ENCODE measurements at regions not wholly inside any gene's neighbourhood (a gene's known extent, or its start where the extent isn't known, plus 50 kb on each side); places are given as distances from the start of the nearest gene placed in this dataset.

- H3K27me3 Mint-ChIP-seq (ENCODE audit: low read depth in 3 of 3): no peaks in the 10 kb centered on the region
These were observed 239.1 kb upstream of the SGO1 start for GRCh38 chr3:20425138-20425537.

GRCh38 chr3:20424086-20424485 is 238.1 kb upstream of the SGO1 start:
- TF ChIP-seq, protein P1, sequence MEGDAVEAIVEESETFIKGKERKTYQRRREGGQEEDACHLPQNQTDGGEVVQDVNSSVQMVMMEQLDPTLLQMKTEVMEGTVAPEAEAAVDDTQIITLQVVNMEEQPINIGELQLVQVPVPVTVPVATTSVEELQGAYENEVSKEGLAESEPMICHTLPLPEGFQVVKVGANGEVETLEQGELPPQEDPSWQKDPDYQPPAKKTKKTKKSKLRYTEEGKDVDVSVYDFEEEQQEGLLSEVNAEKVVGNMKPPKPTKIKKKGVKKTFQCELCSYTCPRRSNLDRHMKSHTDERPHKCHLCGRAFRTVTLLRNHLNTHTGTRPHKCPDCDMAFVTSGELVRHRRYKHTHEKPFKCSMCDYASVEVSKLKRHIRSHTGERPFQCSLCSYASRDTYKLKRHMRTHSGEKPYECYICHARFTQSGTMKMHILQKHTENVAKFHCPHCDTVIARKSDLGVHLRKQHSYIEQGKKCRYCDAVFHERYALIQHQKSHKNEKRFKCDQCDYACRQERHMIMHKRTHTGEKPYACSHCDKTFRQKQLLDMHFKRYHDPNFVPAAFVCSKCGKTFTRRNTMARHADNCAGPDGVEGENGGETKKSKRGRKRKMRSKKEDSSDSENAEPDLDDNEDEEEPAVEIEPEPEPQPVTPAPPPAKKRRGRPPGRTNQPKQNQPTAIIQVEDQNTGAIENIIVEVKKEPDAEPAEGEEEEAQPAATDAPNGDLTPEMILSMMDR (IDR thresholded peaks at IDR 0.05): no peak
- Mint-ChIP-seq H3K36me3 (no peaks in the 10 kb centered on the region), H3K9me3 (peaks cover 0 to 8% (median 4%) of the 10 kb centered on the region in 7 donors), H3K4me1 (no peaks in the 10 kb centered on the region), H3K4me3 (no peak overlapping the region), H3K27me3 (ENCODE audit: low read depth in 3 of 3) (no peaks in the 10 kb centered on the region), H3K27ac (no peak overlapping the region)
- Histone ChIP-seq H3K27ac (ENCODE audit: low read depth in 1 of 2, low read length in 2 of 2) (no peak overlapping the region), H3K4me3 (replicated peaks in 1 of 3; ENCODE audit: low read depth in 2 of 3, low read length in 3 of 3) (no peak overlapping the region), H3K27me3 (ENCODE audit: control insufficient read depth in 2 of 2, insufficient read depth in 2 of 2, low read length in 2 of 2) (no peaks in the 10 kb centered on the region), H2AFZ (ENCODE audit: insufficient read depth, low read depth, low read length, poor library complexity, severe bottlenecking) (no peak overlapping the region), H3K4me1 (ENCODE audit: control insufficient read depth in 1 of 2, insufficient read depth in 2 of 2, low read length in 2 of 2) (no peaks in the 10 kb centered on the region), H3K79me2 (ENCODE audit: insufficient read depth, low read length) (no peaks in the 10 kb centered on the region), H3K4me2 (replicated peaks; ENCODE audit: extremely low read depth, low read length, poor library complexity, severe bottlenecking) (no peak overlapping the region), H3K9me3 (replicated peaks in 1 of 2; ENCODE audit: control insufficient read depth in 1 of 2, insufficient read depth in 1 of 2, low read length in 2 of 2) (peaks cover 0 to 5% of the 10 kb centered on the region in 2 donors), H4K20me1 (ENCODE audit: insufficient read depth, low read length) (no peaks in the 10 kb centered on the region), H3K9ac (ENCODE audit: insufficient read depth, low read length, poor library complexity, severe bottlenecking) (no peak overlapping the region), H3K36me3 (replicated peaks in 1 of 2; ENCODE audit: control insufficient read depth in 1 of 2, insufficient read depth in 2 of 2, low read length in 2 of 2) (no peaks in the 10 kb centered on the region)
- intact Hi-C loops (cut with micrococcal nuclease): no loop called here
- WGBS (ENCODE audit: insufficient coverage): no CpG with 5 or more reads among the region's 2 CpGs
- no peak for DNase-seq

More at GRCh38 chr3:20425138-20425537, 239.1 kb upstream of the SGO1 start:
- Histone ChIP-seq H3K4me1 (ENCODE audit: control insufficient read depth in 1 of 2, insufficient read depth in 2 of 2, low read length in 2 of 2) (no peaks in the 10 kb centered on the region), H3K9me3 (replicated peaks in 1 of 2; ENCODE audit: control insufficient read depth in 1 of 2, insufficient read depth in 1 of 2, low read length in 2 of 2) (peaks cover 0 to 5% of the 10 kb centered on the region in 2 donors), H3K36me3 (replicated peaks in 1 of 2; ENCODE audit: control insufficient read depth in 1 of 2, insufficient read depth in 2 of 2, low read length in 2 of 2) (no peaks in the 10 kb centered on the region), H4K20me1 (ENCODE audit: insufficient read depth, low read length) (no peaks in the 10 kb centered on the region), H2AFZ (ENCODE audit: insufficient read depth, low read depth, low read length, poor library complexity, severe bottlenecking) (no peak overlapping the region), H3K79me2 (ENCODE audit: insufficient read depth, low read length) (no peaks in the 10 kb centered on the region), H3K9ac (ENCODE audit: insufficient read depth, low read length, poor library complexity, severe bottlenecking) (no peak overlapping the region), H3K27ac (ENCODE audit: low read depth in 1 of 2, low read length in 2 of 2) (no peak overlapping the region), H3K27me3 (ENCODE audit: control insufficient read depth in 2 of 2, insufficient read depth in 2 of 2, low read length in 2 of 2) (no peaks in the 10 kb centered on the region), H3K4me3 (replicated peaks in 1 of 3; ENCODE audit: low read depth in 2 of 3, low read length in 3 of 3) (no peak overlapping the region), H3K4me2 (replicated peaks; ENCODE audit: extremely low read depth, low read length, poor library complexity, severe bottlenecking) (no peak overlapping the region)
- no CpG with 5 or more reads among the region's 1 CpG for WGBS (ENCODE audit: insufficient coverage)
- no peak overlapping the region for H3K4me3 Mint-ChIP-seq
- no peak overlapping the region for H3K27ac Mint-ChIP-seq
- intact Hi-C loops (cut with micrococcal nuclease): no loop called here
- no peaks in the 10 kb centered on the region for H3K36me3 Mint-ChIP-seq
- DNase-seq: no peak
- peaks cover 3 to 11% (median 6%) of the 10 kb centered on the region in 7 donors for H3K9me3 Mint-ChIP-seq
- TF ChIP-seq, protein P1 (IDR thresholded peaks at IDR 0.05): no peak
- no peaks in the 10 kb centered on the region for H3K4me1 Mint-ChIP-seq

All from CD14-positive monocyte (primary cell).